ENCODE measurements at regions not wholly inside any gene's neighbourhood (a gene's known extent, or its start where the extent isn't known, plus 50 kb on each side); places are given as distances from the start of the nearest gene placed in this dataset.
"Not testable (repeated sequence)": the region's sequence is repeated elsewhere in the genome, so short reads cannot be mapped to it uniquely, and the experiment has no call there.

DNA sequence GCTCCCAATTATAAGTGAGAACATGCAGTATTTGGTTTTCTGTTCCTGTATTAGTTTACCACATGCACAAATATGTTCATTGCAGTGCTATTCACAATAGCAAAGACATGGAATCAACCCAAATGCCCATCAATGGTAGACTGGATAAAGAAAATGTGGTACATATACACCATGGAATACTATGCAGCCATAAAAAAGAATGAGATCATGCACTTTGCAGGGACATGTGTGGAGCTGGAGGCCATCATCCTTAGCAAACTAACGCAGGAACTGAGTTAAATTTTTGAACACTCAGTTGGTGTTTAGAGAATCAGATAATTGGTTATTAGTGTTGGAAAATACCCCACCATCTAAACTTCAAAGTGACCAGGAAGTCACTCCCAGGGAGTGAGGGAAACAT, 111.2 kb upstream of the LYZL2 start:
- H4K5ac ChIP-seq (ENCODE audit: insufficient read length, low read depth, low read length); H2BK15ac ChIP-seq (ENCODE audit: low read length); H3K4me1 ChIP-seq (replicated peaks in 1 of 4; ENCODE audit: control insufficient read depth in 3 of 4, insufficient read depth in 4 of 4, low read length in 3 of 4); DNase-seq (ENCODE audit: low read depth in 1 of 2, low spot score in 2 of 2); FAIRE-seq; H3K18ac ChIP-seq (ENCODE audit: extremely low read depth, low read length); H3K4me2 ChIP-seq (ENCODE audit: insufficient read depth in 1 of 2, low read depth in 2 of 2, low read length in 2 of 2); H3K79me1 ChIP-seq (ENCODE audit: low read depth, low read length); H3K14ac ChIP-seq (ENCODE audit: insufficient read length); H4K8ac ChIP-seq (ENCODE audit: extremely low read depth, insufficient read depth, low read length); CTCF ChIA-PET (ENCODE audit: partially characterized antibody); H2BK5ac ChIP-seq (ENCODE audit: low read depth, low read length); H3K79me2 ChIP-seq (ENCODE audit: control insufficient read depth in 1 of 2, insufficient read depth in 2 of 2, low read length in 2 of 2); H2BK20ac ChIP-seq (ENCODE audit: low read length); H2AK5ac ChIP-seq (ENCODE audit: low read depth, low read length); H2AFZ ChIP-seq (ENCODE audit: low read length); H3K23ac ChIP-seq (ENCODE audit: insufficient read length); H2BK120ac ChIP-seq (replicated peaks; ENCODE audit: low read depth, low read length); H3K56ac ChIP-seq (replicated peaks; ENCODE audit: insufficient read length, low read depth, low read length); H3K9me3 ChIP-seq (ENCODE audit: insufficient read depth in 2 of 2, low read depth in 1 of 2, low read length in 1 of 2); H3K4me3 ChIP-seq (ENCODE audit: extremely low read depth in 1 of 4, insufficient read depth in 2 of 4, low read depth in 3 of 4, low read length in 4 of 4); H3K23me2 ChIP-seq (ENCODE audit: low read depth, low read length); H3K27me3 ChIP-seq (replicated peaks in 1 of 4; ENCODE audit: control insufficient read depth in 3 of 4, extremely low read depth in 1 of 4, insufficient read depth in 3 of 4, low read length in 3 of 4); POLR2A ChIA-PET (ENCODE audit: partially characterized antibody); H3K36me3 ChIP-seq (ENCODE audit: control insufficient read depth in 2 of 4, insufficient read depth in 4 of 4, low read length in 3 of 4); H2BK12ac ChIP-seq (ENCODE audit: low read depth, low read length); H4K91ac ChIP-seq (replicated peaks; ENCODE audit: insufficient read length, low read length); H3K4ac ChIP-seq (replicated peaks; ENCODE audit: insufficient read length, low read depth, low read length); H3K9ac ChIP-seq (replicated peaks in 1 of 4; ENCODE audit: extremely low read depth in 1 of 4, low read depth in 3 of 4, low read length in 3 of 4); H4K20me1 ChIP-seq (replicated peaks in 1 of 2; ENCODE audit: control insufficient read depth in 1 of 2, insufficient read depth in 2 of 2, low read length in 2 of 2); H3K27ac ChIP-seq (ENCODE audit: low read depth, low read length): not testable (repeated sequence)
- 91% methylated on average over 1 of the region's 1 CpG; no CpG with 5 or more reads in 1 of the 2 experiments for WGBS, 2 experiments (ENCODE audit: extremely low coverage in 1 of 2, insufficient coverage in 1 of 2, insufficient read length in 1 of 2, insufficient replicate concordance in 2 of 2, low coverage in 1 of 2, low lambda C conversion rate in 2 of 2, missing lambda C conversion rate in 1 of 2)

Data from H1 (cell line).